SK-N-MC (cell line): ENCODE measurements at regions not wholly inside any gene's neighbourhood (a gene's known extent, or its start where the extent isn't known, plus 50 kb on each side); places are given as distances from the start of the nearest gene placed in this dataset.

Source experiments
- EZH2 ChIP-seq: fragments of 200-600 bp; sonication (generic); IDR thresholded peaks from one replicate; pipeline ENCODE4 v1.6.1; 2017; ENCODE audit warnings: antibody characterized with exemption
- FOXP2 ChIP-seq: optimal IDR thresholded peaks from 2 replicates; pipeline ENCODE3; 2011; ENCODE audit warnings: mild to moderate bottlenecking, moderate library complexity; ENCODE audit not compliant: insufficient read depth; ENCODE audit errors: extremely low read length, control extremely low read depth
- POLR2AphosphoS5 ChIP-seq: IDR thresholded peaks from 2 replicates; pipeline ENCODE4 v1.6.1; 2012; ENCODE audit warnings: mild to moderate bottlenecking, low read depth, low read length, borderline replicate concordance

DNA sequence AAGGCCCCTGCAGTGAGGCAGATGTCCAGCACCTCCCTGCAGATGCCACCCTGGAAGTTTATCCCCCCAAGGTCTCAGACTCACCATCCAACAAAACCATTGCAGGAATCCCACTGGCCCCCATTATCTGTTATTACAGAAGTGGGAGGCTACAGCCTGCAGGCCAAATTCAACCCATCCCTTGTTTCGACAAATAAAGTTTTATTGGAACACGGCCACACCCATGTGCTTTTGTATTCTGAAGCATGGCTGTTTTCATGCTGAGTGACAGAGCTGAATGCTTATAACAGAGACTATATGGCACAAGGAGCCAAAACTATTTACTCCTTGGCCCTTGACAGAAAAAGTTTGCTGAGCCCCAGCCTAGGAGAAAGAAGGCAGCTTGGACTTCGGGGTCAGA is 428.8 kb downstream of the CDK5RAP2 start:
- TF ChIP-seq POLR2AphosphoS5 (no peak), EZH2 (no peak), FOXP2 (no peak)
